Epithelial cell of proximal tubule (primary cell): ENCODE measurements at regions not wholly inside any gene's neighbourhood (a gene's known extent, or its start where the extent isn't known, plus 50 kb on each side); places are given as distances from the start of the nearest gene placed in this dataset.

Experiments used
- DNase-seq: peaks from one replicate; pipeline ENCODE4 v3.0.0-alpha.2; 2011; ENCODE audit warnings: low read depth
- H3K4me3 ChIP-seq: 2 replicates; pipeline ENCODE4 v1.5.1; 2011; ENCODE audit warnings: low read depth, mild to moderate bottlenecking, low read length
- CTCF ChIP-seq: conservative IDR thresholded peaks from 2 replicates; pipeline ENCODE4 v1.5.1; 2012; ENCODE audit warnings: low read depth, mild to moderate bottlenecking, low read length

GRCh38 chr3:162150790-162151189 lies 654.2 kb downstream of the OTOL1 start:
- H3K4me3 ChIP-seq, result no peak overlapping the region
- no peak for TF ChIP-seq CTCF
- DNase-seq, result no peak

GRCh38 chr3:162152636-162153035 lies 656.0 kb downstream of the OTOL1 start:
- no peak for DNase-seq
- no peak overlapping the region for H3K4me3 ChIP-seq
- TF ChIP-seq CTCF, result no peak

GRCh38 chr3:162161595-162161994 lies 665.0 kb downstream of the OTOL1 start:
- no peak for TF ChIP-seq CTCF
- no peak for DNase-seq
- no peak overlapping the region for H3K4me3 ChIP-seq

- DNase-seq, result no peak
- TF ChIP-seq CTCF, result no peak
- no peak overlapping the region for H3K4me3 ChIP-seq
Observed at GRCh38 chr3:162165346-162165745, 668.7 kb downstream of the OTOL1 start.

- TF ChIP-seq CTCF, result no peak
- H3K4me3 ChIP-seq, result no peak overlapping the region
- no peak for DNase-seq
Observed at GRCh38 chr3:162166543-162166942, 669.9 kb downstream of the OTOL1 start.

GRCh38 chr3:162168715-162169114 lies 672.1 kb downstream of the OTOL1 start:
- no peak for TF ChIP-seq CTCF
- DNase-seq, result no peak
- H3K4me3 ChIP-seq, result no peak overlapping the region

GRCh38 chr3:162170581-162170980 lies 674.0 kb downstream of the OTOL1 start:
- no peak overlapping the region for H3K4me3 ChIP-seq
- TF ChIP-seq CTCF, result no peak
- DNase-seq, result no peak
